ENCODE measurements at regions not wholly inside any gene's neighbourhood (a gene's known extent, or its start where the extent isn't known, plus 50 kb on each side); places are given as distances from the start of the nearest gene placed in this dataset.
A peak's percentile ranks its signal among the peaks of the same experiment; 100 is the strongest.

- Mint-ChIP-seq H3K4me1 (peaks cover 8 to 16% (median 11%) of the 10 kb centered on the region in 3 donors), H3K9me3 (no peaks in the 10 kb centered on the region), H3K27me3 (peaks cover 3 to 8% of the 10 kb centered on the region in 2 donors), H3K4me3 (no peak overlapping the region), H3K27ac (no peak overlapping the region), H3K36me3 (no peaks in the 10 kb centered on the region)
- ATAC-seq (replicated peaks in 1 of 4): no peak
- Histone ChIP-seq H3K27me3 (replicated peaks in 1 of 2; ENCODE audit: control insufficient read depth in 2 of 2, extremely low read depth in 1 of 2, insufficient read depth in 2 of 2, low read length in 1 of 2) (no peaks in the 10 kb centered on the region), H3K36me3 (ENCODE audit: control insufficient read depth in 2 of 2, extremely low read depth in 1 of 2, insufficient read depth in 1 of 2, low read length in 1 of 2) (no peaks in the 10 kb centered on the region), H3K27ac (ENCODE audit: low read length) (no peak overlapping the region), H3K4me1 (ENCODE audit: control insufficient read depth in 1 of 2, extremely low read depth in 1 of 2, insufficient read depth in 2 of 2, low read length in 2 of 2) (peaks cover 0 to 10% of the 10 kb centered on the region in 2 experiments), H3K4me3 (ENCODE audit: control insufficient read depth in 1 of 2, extremely low read depth in 1 of 2, low read length in 1 of 2) (no peak overlapping the region), H3K9me3 (no peaks in the 10 kb centered on the region)
- ChIA-PET CTCF (no interaction called here), POLR2A (interaction anchor here in 1 of 2 donors (0.6 kb wide), 1 partner anchor 1394 kb away, joined by 4 read pairs; no protein-coding TSS in a partner anchor)
- no peak for DNase-seq
Observed at GRCh38 chr6:25170640-25171039, 108.5 kb upstream of the CARMIL1 start.

- no peaks in the 10 kb centered on the region for H3K36me3 Mint-ChIP-seq
- peaks cover 3 to 8% of the 10 kb centered on the region in 2 donors for H3K27me3 Mint-ChIP-seq
- Histone ChIP-seq H3K9me3 (no peaks in the 10 kb centered on the region), H3K27ac (ENCODE audit: low read length) (no peak overlapping the region), H3K4me3 (ENCODE audit: control insufficient read depth in 1 of 2, extremely low read depth in 1 of 2, low read length in 1 of 2) (no peak overlapping the region), H3K27me3 (replicated peaks in 1 of 2; ENCODE audit: control insufficient read depth in 2 of 2, extremely low read depth in 1 of 2, insufficient read depth in 2 of 2, low read length in 1 of 2) (no peaks in the 10 kb centered on the region), H3K36me3 (ENCODE audit: control insufficient read depth in 2 of 2, extremely low read depth in 1 of 2, insufficient read depth in 1 of 2, low read length in 1 of 2) (no peaks in the 10 kb centered on the region), H3K4me1 (ENCODE audit: control insufficient read depth in 1 of 2, extremely low read depth in 1 of 2, insufficient read depth in 2 of 2, low read length in 2 of 2) (peaks cover 0 to 6% of the 10 kb centered on the region in 2 experiments)
- no peak overlapping the region for H3K27ac Mint-ChIP-seq
- 100% methylated on average over 1 of the region's 1 CpG for WGBS (ENCODE audit: insufficient coverage)
- H3K4me3 Mint-ChIP-seq: no peak overlapping the region
- DNase-seq (no peak), ATAC-seq (replicated peaks in 1 of 4) (no peak)
- peaks cover 4 to 19% (median 8%) of the 10 kb centered on the region in 3 donors for H3K4me1 Mint-ChIP-seq
- no peaks in the 10 kb centered on the region for H3K9me3 Mint-ChIP-seq
- ChIA-PET POLR2A (interaction anchor here (0.6 kb wide), 2 partner anchors 77 to 1393 kb away, joined by 4 read pairs; no protein-coding TSS in a partner anchor), CTCF (no interaction called here)
Observed at GRCh38 chr6:25171301-25171700, 107.9 kb upstream of the CARMIL1 start.

- Histone ChIP-seq H3K9me3 (no peaks in the 10 kb centered on the region), H3K4me3 (ENCODE audit: control insufficient read depth in 1 of 2, extremely low read depth in 1 of 2, low read length in 1 of 2) (no peak overlapping the region), H3K4me1 (ENCODE audit: control insufficient read depth in 1 of 2, extremely low read depth in 1 of 2, insufficient read depth in 2 of 2, low read length in 2 of 2) (no peaks in the 10 kb centered on the region), H3K27me3 (replicated peaks in 1 of 2; ENCODE audit: control insufficient read depth in 2 of 2, extremely low read depth in 1 of 2, insufficient read depth in 2 of 2, low read length in 1 of 2) (no peaks in the 10 kb centered on the region), H3K27ac (ENCODE audit: low read length) (no peak overlapping the region), H3K36me3 (ENCODE audit: control insufficient read depth in 2 of 2, extremely low read depth in 1 of 2, insufficient read depth in 1 of 2, low read length in 1 of 2) (no peaks in the 10 kb centered on the region)
- peaks cover 3 to 8% of the 10 kb centered on the region in 2 donors for H3K27me3 Mint-ChIP-seq
- H3K36me3 Mint-ChIP-seq: no peaks in the 10 kb centered on the region
- no peak overlapping the region for H3K27ac Mint-ChIP-seq
- ChIA-PET POLR2A (no interaction called here), CTCF (no interaction called here)
- no peak for DNase-seq
- no peak overlapping the region for H3K4me3 Mint-ChIP-seq
- no peaks in the 10 kb centered on the region for H3K9me3 Mint-ChIP-seq
- peaks cover 0 to 14% (median under 1%) of the 10 kb centered on the region in 3 donors for H3K4me1 Mint-ChIP-seq
- ATAC-seq (replicated peaks in 1 of 4): no peak
- WGBS (ENCODE audit: insufficient coverage): 77% methylated on average over 3 of the region's 3 CpGs
Observed at GRCh38 chr6:25172819-25173218, 106.4 kb upstream of the CARMIL1 start.

- no peaks in the 10 kb centered on the region for H3K36me3 Mint-ChIP-seq
- H3K4me1 ChIP-seq (ENCODE audit: control insufficient read depth in 1 of 2, extremely low read depth in 1 of 2, insufficient read depth in 2 of 2, low read length in 2 of 2): no peaks in the 10 kb centered on the region
- ChIA-PET CTCF (no interaction called here), POLR2A (interaction anchor here in 1 of 2 donors (0.7 kb wide), 1 partner anchor 17 kb away, joined by 3 read pairs; no protein-coding TSS in a partner anchor)
- H3K4me1 Mint-ChIP-seq: peaks cover 0 to 14% (median 0%) of the 10 kb centered on the region in 3 donors
- H3K9me3 ChIP-seq: no peaks in the 10 kb centered on the region
- WGBS (ENCODE audit: insufficient coverage): no CpG with 5 or more reads among the region's 1 CpG
- H3K27me3 ChIP-seq (replicated peaks in 1 of 2; ENCODE audit: control insufficient read depth in 2 of 2, extremely low read depth in 1 of 2, insufficient read depth in 2 of 2, low read length in 1 of 2): no peaks in the 10 kb centered on the region
- no peak overlapping the region for H3K27ac Mint-ChIP-seq
- no peaks in the 10 kb centered on the region for H3K9me3 Mint-ChIP-seq
- DNase-seq: no peak
- no peaks in the 10 kb centered on the region for H3K36me3 ChIP-seq (ENCODE audit: control insufficient read depth in 2 of 2, extremely low read depth in 1 of 2, insufficient read depth in 1 of 2, low read length in 1 of 2)
- ATAC-seq (replicated peaks in 1 of 4): no peak
- H3K4me3 Mint-ChIP-seq: no peak overlapping the region
- H3K27me3 Mint-ChIP-seq: peaks cover 3 to 8% of the 10 kb centered on the region in 2 donors
- no peak overlapping the region for H3K27ac ChIP-seq (ENCODE audit: low read length)
- H3K4me3 ChIP-seq (ENCODE audit: control insufficient read depth in 1 of 2, extremely low read depth in 1 of 2, low read length in 1 of 2): no peak overlapping the region
Observed at GRCh38 chr6:25173246-25173645, 105.9 kb upstream of the CARMIL1 start.

GRCh38 chr6:25173951-25174474, 105.2 kb upstream of the CARMIL1 start:
- no peak for ATAC-seq (replicated peaks in 1 of 4)
- H3K9me3 ChIP-seq: no peaks in the 10 kb centered on the region
- Mint-ChIP-seq H3K9me3 (no peaks in the 10 kb centered on the region), H3K36me3 (no peaks in the 10 kb centered on the region), H3K27me3 (peaks cover 1 to 8% of the 10 kb centered on the region in 2 donors), H3K27ac (no peak overlapping the region), H3K4me3 (no peak overlapping the region), H3K4me1 (peaks cover 0 to 14% (median 0%) of the 10 kb centered on the region in 3 donors)
- CTCF ChIA-PET: interaction anchor here in 1 of 2 donors (0.6 to 0.7 kb wide), 2 partner anchors 543 to 940 kb away, joined by 3 to 5 read pairs; no protein-coding TSS in a partner anchor
- DNase-seq: no peak
- 88% methylated on average over 3 of the region's 4 CpGs for WGBS (ENCODE audit: insufficient coverage)
- no peak overlapping the region for H3K27ac ChIP-seq (ENCODE audit: low read length)
- H3K4me1 ChIP-seq (ENCODE audit: control insufficient read depth in 1 of 2, extremely low read depth in 1 of 2, insufficient read depth in 2 of 2, low read length in 2 of 2): no peaks in the 10 kb centered on the region
- no peaks in the 10 kb centered on the region for H3K36me3 ChIP-seq (ENCODE audit: control insufficient read depth in 2 of 2, extremely low read depth in 1 of 2, insufficient read depth in 1 of 2, low read length in 1 of 2)
- POLR2A ChIA-PET: interaction anchor here (0.6 to 0.7 kb wide), 2 partner anchors 18 to 358 kb away, joined by 3 to 6 read pairs; no protein-coding TSS in a partner anchor
- no peak overlapping the region for H3K4me3 ChIP-seq (ENCODE audit: control insufficient read depth in 1 of 2, extremely low read depth in 1 of 2, low read length in 1 of 2)
- H3K27me3 ChIP-seq (replicated peaks in 1 of 2; ENCODE audit: control insufficient read depth in 2 of 2, extremely low read depth in 1 of 2, insufficient read depth in 2 of 2, low read length in 1 of 2): no peaks in the 10 kb centered on the region

GRCh38 chr6:25174678-25175077, 104.5 kb upstream of the CARMIL1 start:
- H3K4me1 Mint-ChIP-seq: peaks cover 0 to 14% (median 0%) of the 10 kb centered on the region in 3 donors
- H3K4me3 ChIP-seq (ENCODE audit: control insufficient read depth in 1 of 2, extremely low read depth in 1 of 2, low read length in 1 of 2): no peak overlapping the region
- ChIA-PET CTCF (interaction anchor here in 1 of 2 donors (0.6 to 0.7 kb wide), 2 partner anchors 542 to 940 kb away, joined by 3 to 5 read pairs; no protein-coding TSS in a partner anchor), POLR2A (interaction anchor here in 1 of 2 donors (0.6 to 0.8 kb wide), 2 partner anchors 21 to 357 kb away, joined by 3 to 6 read pairs; no protein-coding TSS in a partner anchor)
- WGBS (ENCODE audit: insufficient coverage): 30% methylated on average over 2 of the region's 6 CpGs
- DNase-seq: no peak
- no peaks in the 10 kb centered on the region for H3K36me3 ChIP-seq (ENCODE audit: control insufficient read depth in 2 of 2, extremely low read depth in 1 of 2, insufficient read depth in 1 of 2, low read length in 1 of 2)
- H3K36me3 Mint-ChIP-seq: no peaks in the 10 kb centered on the region
- no peak overlapping the region for H3K27ac ChIP-seq (ENCODE audit: low read length)
- no peaks in the 10 kb centered on the region for H3K27me3 ChIP-seq (replicated peaks in 1 of 2; ENCODE audit: control insufficient read depth in 2 of 2, extremely low read depth in 1 of 2, insufficient read depth in 2 of 2, low read length in 1 of 2)
- H3K27ac Mint-ChIP-seq: no peak overlapping the region
- no peaks in the 10 kb centered on the region for H3K9me3 ChIP-seq
- no peak overlapping the region for H3K4me3 Mint-ChIP-seq
- ATAC-seq (replicated peaks in 1 of 4): peak in 1 of 4 experiments; percentile 33
- H3K4me1 ChIP-seq (ENCODE audit: control insufficient read depth in 1 of 2, extremely low read depth in 1 of 2, insufficient read depth in 2 of 2, low read length in 2 of 2): no peaks in the 10 kb centered on the region
- peaks cover 0 to 8% of the 10 kb centered on the region in 2 donors for H3K27me3 Mint-ChIP-seq
- H3K9me3 Mint-ChIP-seq: no peaks in the 10 kb centered on the region
